Ascending aorta (tissue), 2 donors: ENCODE measurements at regions not wholly inside any gene's neighbourhood (a gene's known extent, or its start where the extent isn't known, plus 50 kb on each side); places are given as distances from the start of the nearest gene placed in this dataset.

ENCODE experiments used
- DNase-seq, 2 donors: peaks; one replicate each; pipeline ENCODE4 v3.0.0-alpha.2; 2019; ENCODE audit warnings: low spot score in 2 of 2
- H3K27ac ChIP-seq, 2 donors: fragments of 200-600 bp; sonication (generic); one replicate each; pipeline ENCODE4 v1.5.1; 2016 to 2017; ENCODE audit warnings: mild to moderate bottlenecking in 1 of 2
- H3K27me3 ChIP-seq: fragments of 200-600 bp; sonication (generic); one replicate; pipeline ENCODE4 v1.5.1; 2017
- H3K36me3 ChIP-seq, 2 donors: fragments of 200-600 bp; sonication (generic); one replicate each; pipeline ENCODE4 v1.5.1; 2016
- H3K4me1 ChIP-seq, 2 donors: fragments of 200-600 bp; sonication (generic); one replicate each; pipeline ENCODE4 v1.5.1; 2016 to 2017; ENCODE audit warnings: mild to moderate bottlenecking in 1 of 2
- H3K4me3 ChIP-seq, 2 donors: fragments of 200-600 bp; sonication (generic); one replicate each; pipeline ENCODE4 v1.5.1; 2016 to 2017; ENCODE audit warnings: mild to moderate bottlenecking in 1 of 2
- H3K9me3 ChIP-seq, 2 donors: fragments of 200-600 bp; sonication (generic); one replicate each; pipeline ENCODE4 v1.5.1; 2016
- intact Hi-C: fragments of 100-400 bp; cut with DNase I; formaldehyde crosslinking; loops from one replicate; pipeline ENCODE4 v1.15.1; 2023
- TF ChIP-seq, protein P1 (sequence below), 3 experiments: fragments of 200-600 bp in 2 of 3; fragments of 450-650 bp in 1 of 3; sonication (generic) in 2 of 3; IDR thresholded peaks; one replicate each; pipeline ENCODE4 v1.5.1; 2016 to 2019; ENCODE audit warnings: antibody characterized with exemption in 3 of 3, mild to moderate bottlenecking in 1 of 3, moderate library complexity in 1 of 3

DNA sequence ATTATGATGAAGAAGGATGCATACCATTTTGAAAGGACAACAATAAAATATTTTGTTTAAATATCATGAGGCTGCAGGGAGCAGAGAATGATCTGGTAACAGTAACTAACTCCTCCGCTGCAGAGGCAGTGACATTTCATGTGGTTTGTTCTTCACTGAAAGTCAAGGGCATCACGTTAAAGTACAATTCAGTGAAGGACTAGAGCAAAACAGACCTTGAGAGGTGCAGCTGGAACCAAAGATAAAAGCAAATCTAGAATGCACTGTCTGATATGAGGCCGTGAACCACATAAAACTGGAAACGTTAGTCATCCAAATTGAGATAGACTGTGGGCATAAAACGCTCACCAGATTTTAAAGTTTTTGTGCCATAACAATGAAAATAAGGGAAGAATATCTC is 522.9 kb upstream of the TNP1 start:
- no peaks in the 10 kb centered on the region for H3K36me3 ChIP-seq
- peaks cover 0 to 18% of the 10 kb centered on the region in 2 donors for H3K4me1 ChIP-seq
- no peak overlapping the region for H3K4me3 ChIP-seq
- H3K27me3 ChIP-seq = no peaks in the 10 kb centered on the region
- TF ChIP-seq, protein P1, sequence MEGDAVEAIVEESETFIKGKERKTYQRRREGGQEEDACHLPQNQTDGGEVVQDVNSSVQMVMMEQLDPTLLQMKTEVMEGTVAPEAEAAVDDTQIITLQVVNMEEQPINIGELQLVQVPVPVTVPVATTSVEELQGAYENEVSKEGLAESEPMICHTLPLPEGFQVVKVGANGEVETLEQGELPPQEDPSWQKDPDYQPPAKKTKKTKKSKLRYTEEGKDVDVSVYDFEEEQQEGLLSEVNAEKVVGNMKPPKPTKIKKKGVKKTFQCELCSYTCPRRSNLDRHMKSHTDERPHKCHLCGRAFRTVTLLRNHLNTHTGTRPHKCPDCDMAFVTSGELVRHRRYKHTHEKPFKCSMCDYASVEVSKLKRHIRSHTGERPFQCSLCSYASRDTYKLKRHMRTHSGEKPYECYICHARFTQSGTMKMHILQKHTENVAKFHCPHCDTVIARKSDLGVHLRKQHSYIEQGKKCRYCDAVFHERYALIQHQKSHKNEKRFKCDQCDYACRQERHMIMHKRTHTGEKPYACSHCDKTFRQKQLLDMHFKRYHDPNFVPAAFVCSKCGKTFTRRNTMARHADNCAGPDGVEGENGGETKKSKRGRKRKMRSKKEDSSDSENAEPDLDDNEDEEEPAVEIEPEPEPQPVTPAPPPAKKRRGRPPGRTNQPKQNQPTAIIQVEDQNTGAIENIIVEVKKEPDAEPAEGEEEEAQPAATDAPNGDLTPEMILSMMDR (IDR thresholded peaks at IDR 0.05) = no peak
- no peaks in the 10 kb centered on the region for H3K9me3 ChIP-seq
- no peak for DNase-seq
- intact Hi-C loops = no loop called here
- H3K27ac ChIP-seq = no peak overlapping the region

GRCh38 chr2:217379807-217380206 is 519.9 kb upstream of the TNP1 start:
- no peak for DNase-seq
- Histone ChIP-seq H3K27me3 (no peaks in the 10 kb centered on the region), H3K9me3 (no peaks in the 10 kb centered on the region), H3K4me1 (peaks cover 0 to 9% of the 10 kb centered on the region in 2 donors), H3K36me3 (no peaks in the 10 kb centered on the region), H3K27ac (no peak overlapping the region), H3K4me3 (no peak overlapping the region)
- TF ChIP-seq, protein P1 (IDR thresholded peaks at IDR 0.05) = no peak
- intact Hi-C loops = no loop called here

DNA sequence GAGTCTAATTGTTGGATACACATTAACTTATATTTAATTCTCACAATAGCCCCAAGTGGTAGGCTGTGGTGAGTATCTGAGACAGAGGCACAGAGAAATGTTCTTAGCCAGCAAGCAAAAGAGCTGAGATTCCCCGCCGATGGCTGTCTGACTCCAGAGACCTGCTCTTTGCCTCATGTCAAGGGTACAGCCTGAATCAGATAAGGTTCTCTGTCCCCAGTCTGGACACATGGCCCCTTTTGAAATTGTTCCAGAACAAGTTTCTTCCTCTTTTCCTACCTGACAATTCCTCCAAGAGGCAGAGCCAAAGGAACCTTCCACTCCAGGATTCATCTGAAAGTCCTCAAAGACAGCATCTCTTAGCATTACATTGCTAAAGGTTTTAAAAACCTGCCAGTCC is 512.9 kb upstream of the TNP1 start:
- H3K27ac ChIP-seq = peak overlapping the region in 1 of 2 donors; percentile 35
- no peaks in the 10 kb centered on the region for H3K36me3 ChIP-seq
- peaks cover 0 to 28% of the 10 kb centered on the region in 2 donors for H3K4me1 ChIP-seq
- no peak overlapping the region for H3K4me3 ChIP-seq
- H3K27me3 ChIP-seq = no peaks in the 10 kb centered on the region
- DNase-seq = no peak
- no peaks in the 10 kb centered on the region for H3K9me3 ChIP-seq
- intact Hi-C loops = no loop called here
- TF ChIP-seq, protein P1 (IDR thresholded peaks at IDR 0.05) = no peak

- H3K27ac ChIP-seq = peak overlapping the region; percentile 45 to 59
- TF ChIP-seq, protein P1 (IDR thresholded peaks at IDR 0.05) = no peak
- no peaks in the 10 kb centered on the region for H3K9me3 ChIP-seq
- no peaks in the 10 kb centered on the region for H3K27me3 ChIP-seq
- H3K4me1 ChIP-seq = peaks cover 0 to 28% of the 10 kb centered on the region in 2 donors
- peak in 1 of 2 donors; percentile 75 for DNase-seq
- H3K36me3 ChIP-seq = no peaks in the 10 kb centered on the region
- intact Hi-C loops = no loop called here
- no peak overlapping the region for H3K4me3 ChIP-seq
Measured at GRCh38 chr2:217371781-217372213, 511.9 kb upstream of the TNP1 start.

DNA sequence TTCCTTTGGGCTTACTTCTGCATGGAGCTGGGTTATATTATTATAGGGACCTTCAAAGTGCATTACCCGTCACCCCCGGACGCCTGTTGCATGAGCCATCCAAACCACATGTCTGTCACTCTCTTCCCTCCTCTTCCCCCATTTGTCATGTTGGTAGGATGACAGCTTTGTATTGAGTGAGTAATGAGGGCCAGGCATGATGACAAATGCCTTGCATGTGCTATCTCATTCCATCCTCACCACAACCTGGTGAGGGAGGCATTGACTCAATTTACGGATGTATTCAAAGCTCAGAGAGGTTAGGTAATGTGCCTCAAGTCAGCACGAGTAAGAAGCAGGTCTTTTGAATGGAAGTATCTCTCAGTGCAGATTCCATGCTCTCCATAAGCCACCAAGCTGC is 510.5 kb upstream of the TNP1 start:
- H3K4me3 ChIP-seq = no peak overlapping the region
- no peak overlapping the region for H3K27ac ChIP-seq

More for the DNA sequence above, 510.5 kb upstream of the TNP1 start:
- DNase-seq = no peak
- no peaks in the 10 kb centered on the region for H3K27me3 ChIP-seq
- TF ChIP-seq, protein P1 (IDR thresholded peaks at IDR 0.05) = no peak
- no peaks in the 10 kb centered on the region for H3K36me3 ChIP-seq
- no peaks in the 10 kb centered on the region for H3K9me3 ChIP-seq
- intact Hi-C loops = no loop called here
- peaks cover 0 to 28% of the 10 kb centered on the region in 2 donors for H3K4me1 ChIP-seq
